CD4-positive, alpha-beta T cell treated with Interleukin-1 beta for 1 hour (primary cell): ENCODE measurements at regions not wholly inside any gene's neighbourhood (a gene's known extent, or its start where the extent isn't known, plus 50 kb on each side); places are given as distances from the start of the nearest gene placed in this dataset.
"Not testable (repeated sequence)": the region's sequence is repeated elsewhere in the genome, so short reads cannot be mapped to it uniquely, and the experiment has no call there.

ENCODE experiments used
- DNase-seq, 2 donors: peaks; one replicate each; pipeline ENCODE4 v3.0.0-alpha.2; 2020 to 2022

DNA sequence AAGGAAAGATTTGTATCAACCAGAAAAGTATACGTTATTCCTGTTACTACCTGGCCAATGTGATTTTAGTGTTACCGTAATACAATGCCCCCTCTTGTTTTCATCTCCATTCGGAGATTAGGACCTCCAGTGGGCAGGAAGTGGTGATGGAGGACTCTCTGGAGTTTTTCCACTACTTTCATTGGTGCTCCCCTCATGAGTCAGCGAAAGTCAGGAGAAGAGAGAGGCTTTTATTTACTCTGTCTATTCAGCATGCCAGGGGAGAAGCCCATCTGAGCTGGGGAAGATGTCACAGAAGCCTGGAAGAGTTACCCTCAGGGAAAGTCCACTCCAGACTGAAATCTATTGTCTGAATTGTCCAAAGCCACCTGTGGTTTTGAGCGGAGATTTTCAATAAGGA lies 88.2 kb upstream of the THUMPD2 start:
- no peak for DNase-seq

GRCh38 chr2:39865751-39866150 lies 86.7 kb upstream of the THUMPD2 start:
- DNase-seq, result no peak

DNA sequence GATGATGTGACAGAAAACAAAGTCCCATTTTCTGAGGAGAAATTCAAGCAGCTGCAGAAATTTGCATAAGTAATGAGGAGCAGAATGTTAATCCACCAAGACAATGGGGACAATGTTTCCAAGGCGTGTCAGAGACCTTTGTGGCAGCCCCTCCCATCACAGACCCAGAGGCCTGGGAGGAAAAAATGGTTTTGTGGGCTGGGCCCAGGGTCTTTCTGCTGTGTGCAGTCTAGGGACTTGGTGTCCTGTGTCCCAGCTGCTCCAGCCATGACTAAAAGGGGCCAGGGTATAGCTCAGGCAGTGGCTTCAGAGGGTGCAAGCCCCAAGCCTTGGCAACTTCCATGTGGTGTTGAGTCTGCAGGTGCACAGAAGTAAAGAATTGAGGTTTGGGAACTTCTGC lies 84.6 kb upstream of the THUMPD2 start:
- not testable (repeated sequence) for DNase-seq

DNA sequence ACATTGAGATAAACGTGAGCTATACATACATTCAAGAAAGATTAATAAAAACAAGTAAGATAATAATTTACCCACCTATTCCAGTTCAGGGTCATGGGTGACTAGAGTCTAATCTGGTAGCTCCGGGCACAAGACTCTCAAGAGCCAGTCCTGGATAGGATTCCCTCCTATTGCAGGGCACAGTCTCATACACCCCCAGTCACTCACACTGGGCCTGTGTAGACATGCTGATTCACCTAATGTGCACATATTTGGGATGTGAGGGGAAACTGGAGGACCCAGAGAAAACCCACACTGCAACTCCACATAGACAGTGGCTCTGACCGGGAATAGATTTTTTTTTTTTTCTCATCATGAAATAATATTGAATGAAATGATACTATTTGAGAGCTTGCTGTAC lies 81.5 kb upstream of the THUMPD2 start:
- no peak for DNase-seq

DNA sequence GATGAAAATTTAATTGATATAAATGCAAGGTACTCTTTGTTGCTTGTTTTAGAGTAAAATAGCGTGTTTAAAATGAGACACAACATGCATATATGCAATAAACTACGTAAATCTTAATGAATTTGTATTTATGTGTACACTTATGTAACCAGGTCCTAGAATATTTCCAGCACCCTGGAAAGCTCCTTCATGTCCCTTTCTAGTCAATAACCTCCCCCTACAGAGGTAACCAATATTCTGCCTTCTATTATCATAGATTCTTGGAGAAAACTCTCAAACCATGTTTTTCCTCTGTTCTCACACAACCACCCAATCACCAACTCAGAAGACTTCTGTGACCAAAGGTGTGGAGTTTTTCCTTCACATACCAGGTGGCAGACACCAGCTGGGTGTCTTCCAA lies 79.6 kb upstream of the THUMPD2 start:
- DNase-seq, result no peak

GRCh38 chr2:39855856-39856255 lies 76.8 kb upstream of the THUMPD2 start:
- DNase-seq, result no peak

- DNase-seq, result no peak
These were observed 75.7 kb upstream of the THUMPD2 start for GRCh38 chr2:39854771-39855170.

DNA sequence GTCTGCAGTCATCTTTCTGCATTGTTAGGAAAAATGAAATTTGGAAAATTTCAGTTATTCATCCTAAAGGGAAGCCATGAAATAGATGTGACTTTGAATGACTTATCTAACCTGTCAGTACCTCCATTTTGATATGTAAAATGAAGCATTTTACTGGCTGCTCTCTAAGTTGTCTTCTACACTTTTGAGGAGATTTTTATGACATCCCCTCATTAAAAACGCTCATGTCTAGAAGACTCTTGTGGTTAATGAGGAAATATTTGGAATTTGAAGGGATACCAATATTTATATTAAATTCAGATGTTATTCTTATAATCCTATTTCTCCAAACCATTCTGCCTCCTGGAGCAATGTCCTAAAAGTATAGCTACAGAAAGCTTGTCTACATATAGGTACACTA lies 73.8 kb upstream of the THUMPD2 start:
- no peak for DNase-seq

- DNase-seq, result no peak
These were observed 72.6 kb upstream of the THUMPD2 start for GRCh38 chr2:39851651-39852110.

DNA sequence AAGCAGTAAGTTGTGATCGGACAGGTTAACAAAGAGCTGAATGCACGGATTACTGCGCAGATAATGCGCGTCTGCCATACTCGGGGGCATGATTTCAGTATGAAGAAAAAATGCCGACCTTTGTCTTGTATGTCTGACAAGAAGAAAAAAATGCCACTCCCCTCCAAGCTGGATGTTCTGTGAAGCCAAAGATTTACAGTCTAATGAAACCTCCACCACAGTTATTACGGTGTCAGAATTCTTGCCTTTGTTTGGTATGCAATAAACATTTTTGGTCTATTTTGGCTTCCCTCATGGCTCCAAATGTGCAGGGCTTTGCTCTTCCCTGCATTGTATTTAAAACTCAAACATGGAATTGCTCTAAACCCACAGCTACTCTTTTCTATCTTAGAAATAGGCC lies 72.2 kb upstream of the THUMPD2 start:
- DNase-seq, result no peak

DNA sequence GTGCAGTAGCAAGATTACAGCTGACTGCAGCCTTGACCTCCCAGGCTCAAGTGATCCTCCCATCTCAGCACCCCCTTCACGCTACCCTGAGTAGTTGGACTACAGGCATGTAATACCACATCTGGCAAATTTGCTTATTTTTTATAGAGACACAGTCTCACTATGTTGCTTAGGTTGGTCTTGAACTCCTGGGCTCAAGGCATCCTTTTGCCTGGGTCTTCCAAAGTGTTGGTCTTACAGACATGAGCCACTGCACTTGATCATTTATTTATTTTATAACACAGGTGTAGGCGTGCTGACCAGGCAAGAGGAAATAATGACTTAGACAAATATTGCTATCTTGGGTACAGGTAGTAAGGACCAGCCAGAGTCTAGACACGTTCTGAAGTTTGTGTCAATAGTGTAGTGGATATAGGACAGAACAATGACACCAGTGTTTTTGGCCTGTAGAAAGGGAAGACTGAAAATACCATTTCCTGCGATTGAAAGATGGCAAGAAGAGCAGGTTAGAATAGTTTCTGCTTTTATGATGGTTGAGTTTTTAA lies 71.0 kb upstream of the THUMPD2 start:
- no peak for DNase-seq

- DNase-seq, result no peak
These were observed 70.0 kb upstream of the THUMPD2 start for GRCh38 chr2:39849064-39849463.

- no peak for DNase-seq
These were observed 66.5 kb upstream of the THUMPD2 start for GRCh38 chr2:39845460-39846146.

DNA sequence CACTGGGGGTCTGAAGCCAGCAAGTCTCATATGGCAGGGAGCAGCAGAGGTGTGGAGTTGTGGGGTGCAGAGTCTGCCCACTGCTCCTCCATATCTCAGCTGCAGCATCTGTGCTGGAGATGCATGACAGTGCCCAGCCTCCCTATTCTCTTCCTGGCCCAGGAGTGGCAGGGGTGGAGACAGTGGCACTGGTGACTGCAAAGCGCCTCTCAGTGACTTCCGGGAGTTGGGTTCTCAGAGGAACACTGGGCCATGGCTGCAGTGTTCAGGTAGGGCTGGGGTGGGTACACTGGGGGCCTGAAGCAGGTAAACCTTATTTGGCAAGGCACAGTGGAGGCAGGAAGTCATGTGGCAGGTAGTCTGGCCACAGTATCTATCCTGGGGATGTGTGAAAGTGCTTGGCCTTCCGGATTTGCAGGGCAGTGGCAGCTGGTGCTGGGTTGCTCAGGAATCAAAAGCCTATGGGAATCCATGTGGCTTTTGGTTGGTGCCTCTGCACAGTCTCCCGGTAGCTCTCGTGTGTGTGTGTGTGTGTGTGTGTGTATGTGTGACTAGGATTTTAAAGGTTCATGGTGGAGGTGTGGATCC lies 60.3 kb upstream of the THUMPD2 start:
- no peak for DNase-seq

GRCh38 chr2:39838589-39838988 lies 59.5 kb upstream of the THUMPD2 start:
- no peak for DNase-seq

DNA sequence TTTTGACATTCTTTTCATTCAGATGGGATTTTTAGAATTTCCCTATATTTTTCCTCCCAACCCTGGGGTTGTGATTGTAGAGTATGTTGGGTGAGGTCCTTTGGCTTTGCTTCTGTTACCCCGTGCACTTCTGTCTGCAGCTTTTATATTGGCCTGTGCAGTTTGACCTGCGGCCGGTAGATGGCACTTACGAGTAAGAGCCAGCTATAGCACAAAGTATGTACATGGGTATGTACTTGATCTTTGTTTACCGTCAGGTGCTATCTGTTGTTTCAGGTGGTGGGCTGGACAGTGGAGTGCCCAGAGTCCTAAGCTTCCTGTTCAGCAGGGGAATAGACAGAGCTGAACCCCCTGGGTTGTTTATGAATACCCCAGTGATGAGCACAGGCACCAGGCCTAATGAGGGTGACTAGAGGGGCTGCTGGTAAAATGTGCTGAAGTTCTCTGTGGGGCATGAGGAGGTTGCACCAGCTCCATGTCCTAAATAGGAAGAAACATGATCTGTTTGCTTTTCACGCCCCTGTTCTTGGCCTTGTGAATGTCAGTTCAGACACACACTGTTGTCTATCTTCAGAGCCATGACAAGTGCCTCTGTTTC lies 58.9 kb upstream of the THUMPD2 start:
- no peak for DNase-seq

DNA sequence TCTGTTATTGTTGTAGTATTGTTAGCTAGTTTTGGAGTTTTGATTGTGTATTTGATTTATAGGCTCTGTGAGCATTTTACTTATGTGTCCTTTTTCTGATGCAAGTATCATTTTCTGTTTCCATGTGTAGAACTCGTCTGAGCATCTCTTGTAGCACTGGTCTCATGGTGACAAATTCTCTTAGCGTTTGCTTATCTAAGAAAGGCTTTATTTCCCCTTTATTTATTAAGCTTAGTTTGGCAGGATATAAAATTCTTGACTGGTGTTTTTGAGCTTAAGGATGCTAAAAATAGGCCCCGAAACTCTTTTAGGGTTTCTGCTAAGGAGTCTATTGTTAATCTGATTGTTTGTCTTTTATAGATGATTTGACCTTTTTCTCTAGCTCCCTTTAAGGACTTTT lies 57.6 kb upstream of the THUMPD2 start:
- no peak for DNase-seq

DNA sequence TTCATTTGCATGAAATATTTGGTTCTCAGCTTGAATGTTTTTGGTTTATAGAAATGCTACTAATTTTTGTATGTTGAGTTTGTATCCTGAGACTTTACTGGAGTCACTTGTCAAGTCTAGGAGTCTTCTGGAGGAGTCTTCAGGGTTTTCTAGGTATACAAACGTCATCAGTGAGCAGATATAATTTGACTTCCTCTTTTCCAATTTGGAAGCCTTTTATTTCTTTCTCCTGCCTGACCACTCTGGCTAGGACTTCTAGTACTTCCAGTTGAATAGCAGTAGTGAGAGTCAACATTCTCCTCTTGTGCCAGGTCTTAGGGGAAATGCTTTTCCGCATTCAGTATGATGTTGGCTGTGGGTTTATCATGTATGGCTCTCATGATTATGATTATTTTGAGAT lies 55.4 kb upstream of the THUMPD2 start:
- no peak for DNase-seq

- not testable (repeated sequence) for DNase-seq
These were observed 51.6 kb upstream of the THUMPD2 start for GRCh38 chr2:39830610-39831009.
